Brain microvascular endothelial cell (primary cell): ENCODE measurements at regions not wholly inside any gene's neighbourhood (a gene's known extent, or its start where the extent isn't known, plus 50 kb on each side); places are given as distances from the start of the nearest gene placed in this dataset.
"Not testable (repeated sequence)": the region's sequence is repeated elsewhere in the genome, so short reads cannot be mapped to it uniquely, and the experiment has no call there.

Experiments used
- DNase-seq: peaks from one replicate; pipeline ENCODE4 v3.0.0-alpha.2; 2020
- H3K27ac ChIP-seq: fragments of 250-450 bp; sonication (Bioruptor Pico); 2 replicates; pipeline ENCODE4 v1.5.1; 2020; ENCODE audit warnings: mild to moderate bottlenecking, moderate library complexity
- H3K27me3 ChIP-seq: fragments of 250-450 bp; sonication (Bioruptor Pico); replicated peaks from 2 replicates; pipeline ENCODE4 v1.5.1; 2020; ENCODE audit warnings: mild to moderate bottlenecking
- H3K36me3 ChIP-seq: fragments of 250-450 bp; sonication (Bioruptor Pico); replicated peaks from 2 replicates; pipeline ENCODE4 v1.5.1; 2020; ENCODE audit warnings: mild to moderate bottlenecking
- H3K4me3 ChIP-seq: 2 replicates; pipeline ENCODE4 v1.5.1; 2011; ENCODE audit warnings: low read depth, mild to moderate bottlenecking, control low read depth, low read length, moderate library complexity
- in situ Hi-C: cut with HindIII; loops from 2 replicates; pipeline ENCODE4 v1.10.0; 2017; ENCODE audit warnings: low sequenced_read_pairs, low pct_ligation_motif_present
- TF ChIP-seq, protein P1 (sequence below): IDR thresholded peaks from 2 replicates; pipeline ENCODE4 v1.5.1; 2011; ENCODE audit warnings: low read depth, mild to moderate bottlenecking, moderate library complexity, low read length, control low read depth, inconsistent platforms; ENCODE audit errors: missing control alignments

DNA sequence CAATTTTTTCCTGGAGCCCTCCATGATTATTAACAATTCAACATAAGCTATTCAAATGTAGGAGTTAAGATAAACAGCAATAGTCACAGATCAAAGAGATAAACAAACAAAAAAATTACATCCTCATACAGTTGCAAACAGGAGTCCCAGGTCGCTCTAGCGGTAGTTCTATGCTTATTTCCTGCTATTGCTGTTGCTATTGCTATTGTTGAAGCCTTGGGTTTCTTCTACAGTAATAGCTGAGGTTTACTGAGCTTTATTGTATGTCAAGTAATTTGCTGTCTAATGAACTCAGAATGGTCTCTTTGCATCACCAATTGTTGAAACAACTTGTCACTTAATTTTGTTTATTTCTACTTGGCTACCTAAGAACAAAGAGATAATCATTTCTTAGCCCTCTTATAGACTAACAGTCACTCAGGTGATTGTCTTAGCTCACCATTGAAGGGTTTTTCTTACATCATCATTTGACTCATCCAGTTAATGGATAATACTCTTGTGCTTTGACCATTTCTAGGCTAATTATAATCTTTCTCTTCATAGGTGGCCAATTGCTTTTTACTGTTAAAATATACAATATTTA is 654.6 kb downstream of the MECOM start:
- in situ Hi-C loops = no loop called here
- TF ChIP-seq, protein P1, sequence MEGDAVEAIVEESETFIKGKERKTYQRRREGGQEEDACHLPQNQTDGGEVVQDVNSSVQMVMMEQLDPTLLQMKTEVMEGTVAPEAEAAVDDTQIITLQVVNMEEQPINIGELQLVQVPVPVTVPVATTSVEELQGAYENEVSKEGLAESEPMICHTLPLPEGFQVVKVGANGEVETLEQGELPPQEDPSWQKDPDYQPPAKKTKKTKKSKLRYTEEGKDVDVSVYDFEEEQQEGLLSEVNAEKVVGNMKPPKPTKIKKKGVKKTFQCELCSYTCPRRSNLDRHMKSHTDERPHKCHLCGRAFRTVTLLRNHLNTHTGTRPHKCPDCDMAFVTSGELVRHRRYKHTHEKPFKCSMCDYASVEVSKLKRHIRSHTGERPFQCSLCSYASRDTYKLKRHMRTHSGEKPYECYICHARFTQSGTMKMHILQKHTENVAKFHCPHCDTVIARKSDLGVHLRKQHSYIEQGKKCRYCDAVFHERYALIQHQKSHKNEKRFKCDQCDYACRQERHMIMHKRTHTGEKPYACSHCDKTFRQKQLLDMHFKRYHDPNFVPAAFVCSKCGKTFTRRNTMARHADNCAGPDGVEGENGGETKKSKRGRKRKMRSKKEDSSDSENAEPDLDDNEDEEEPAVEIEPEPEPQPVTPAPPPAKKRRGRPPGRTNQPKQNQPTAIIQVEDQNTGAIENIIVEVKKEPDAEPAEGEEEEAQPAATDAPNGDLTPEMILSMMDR = no peak
- no peak for DNase-seq

DNA sequence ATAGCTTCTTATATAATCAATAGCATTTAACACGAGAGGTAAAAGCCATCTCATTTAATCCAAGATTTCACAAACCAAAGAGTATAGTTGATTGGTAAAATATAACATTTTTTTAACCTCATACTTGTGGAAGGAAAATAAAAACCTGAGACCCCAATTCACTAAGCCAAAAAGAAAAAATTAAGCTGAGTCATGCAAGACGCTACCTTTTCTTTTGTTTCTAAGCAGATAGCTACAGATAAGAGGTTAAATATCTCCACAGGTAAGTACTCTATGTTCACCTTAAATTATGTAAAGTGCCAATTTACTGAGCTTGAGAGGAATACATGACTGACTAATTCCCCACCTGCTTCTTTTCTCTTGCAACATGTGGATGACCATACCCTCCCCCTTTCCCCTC is 656.4 kb downstream of the MECOM start:
- Histone ChIP-seq H3K36me3 (no peaks in the 10 kb centered on the region), H3K27me3 (no peaks in the 10 kb centered on the region), H3K27ac (no peak overlapping the region), H3K4me3 (no peak overlapping the region)
- TF ChIP-seq, protein P1 = no peak
- in situ Hi-C loops = no loop called here
- DNase-seq = no peak

More for the DNA sequence above, 654.6 kb downstream of the MECOM start:
- Histone ChIP-seq H3K36me3 (no peaks in the 10 kb centered on the region), H3K27me3 (no peaks in the 10 kb centered on the region), H3K4me3 (no peak overlapping the region), H3K27ac (no peak overlapping the region)

DNA sequence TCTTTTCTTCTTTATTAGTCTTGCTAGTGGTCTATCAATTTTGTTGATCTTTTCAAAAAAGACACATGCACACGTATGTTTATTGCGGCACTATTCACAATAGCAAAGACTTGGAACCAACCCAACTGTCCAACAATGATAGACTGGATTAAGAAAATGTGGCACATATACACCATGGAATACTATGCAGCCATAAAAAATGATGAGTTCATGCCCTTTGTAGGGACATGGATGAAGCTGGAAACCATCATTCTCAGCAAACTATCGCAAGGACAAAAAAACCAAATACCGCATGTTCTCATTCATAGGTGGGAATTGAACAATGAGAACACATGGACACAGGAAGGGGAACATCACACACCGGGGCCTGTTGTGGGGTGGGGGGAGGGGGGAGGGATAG is 657.1 kb downstream of the MECOM start:
- H3K27me3 ChIP-seq, H3K4me3 ChIP-seq, H3K36me3 ChIP-seq, H3K27ac ChIP-seq, in situ Hi-C loops, DNase-seq: not testable (repeated sequence)

DNA sequence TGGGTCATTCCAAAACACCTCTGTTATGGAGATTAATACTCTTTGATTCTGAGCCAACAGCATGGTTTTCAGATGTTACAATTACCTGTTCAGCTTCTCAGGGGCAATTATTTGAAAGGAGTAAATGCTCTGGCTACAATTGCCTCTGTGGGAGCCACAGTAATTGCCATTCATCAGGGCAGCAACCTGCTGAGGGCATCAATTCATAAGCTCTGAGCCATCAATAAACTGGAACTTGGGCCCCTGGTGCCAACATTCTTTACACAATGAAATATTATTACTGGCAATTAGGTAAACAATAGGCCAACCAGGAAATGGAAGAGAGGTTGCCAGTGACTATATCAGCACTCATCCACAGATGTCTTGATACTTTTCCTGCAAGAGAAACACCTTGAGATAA is 660.8 kb downstream of the MECOM start:
- H3K4me3 ChIP-seq = no peak overlapping the region
- no peaks in the 10 kb centered on the region for H3K27me3 ChIP-seq
- no peak for DNase-seq
- no peak overlapping the region for H3K27ac ChIP-seq
- no peaks in the 10 kb centered on the region for H3K36me3 ChIP-seq
- in situ Hi-C loops = no loop called here
- TF ChIP-seq, protein P1 = no peak

DNA sequence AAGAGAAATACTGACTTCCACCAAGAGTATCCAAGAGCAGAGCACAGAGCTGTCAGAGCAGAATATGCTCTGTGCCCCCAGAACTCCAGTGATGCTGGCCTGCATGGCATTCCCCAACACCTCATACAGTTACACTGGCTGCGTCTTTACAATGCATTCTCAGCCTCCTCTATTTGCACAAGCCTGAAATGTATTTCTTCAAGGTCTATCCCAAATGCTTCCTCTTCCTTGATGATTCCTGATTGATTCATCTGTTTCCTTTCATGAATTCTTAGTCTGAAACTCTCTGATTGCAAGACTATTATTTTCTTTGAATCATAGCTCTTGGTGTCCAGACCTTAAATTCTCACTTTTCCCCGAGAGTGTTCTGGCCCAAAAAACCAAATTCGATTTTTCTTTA is 664.7 kb downstream of the MECOM start:
- no peak overlapping the region for H3K4me3 ChIP-seq
- no peaks in the 10 kb centered on the region for H3K27me3 ChIP-seq
- H3K36me3 ChIP-seq = no peaks in the 10 kb centered on the region
- no peak overlapping the region for H3K27ac ChIP-seq
- TF ChIP-seq, protein P1 = no peak
- DNase-seq = no peak
- in situ Hi-C loops = no loop called here

DNA sequence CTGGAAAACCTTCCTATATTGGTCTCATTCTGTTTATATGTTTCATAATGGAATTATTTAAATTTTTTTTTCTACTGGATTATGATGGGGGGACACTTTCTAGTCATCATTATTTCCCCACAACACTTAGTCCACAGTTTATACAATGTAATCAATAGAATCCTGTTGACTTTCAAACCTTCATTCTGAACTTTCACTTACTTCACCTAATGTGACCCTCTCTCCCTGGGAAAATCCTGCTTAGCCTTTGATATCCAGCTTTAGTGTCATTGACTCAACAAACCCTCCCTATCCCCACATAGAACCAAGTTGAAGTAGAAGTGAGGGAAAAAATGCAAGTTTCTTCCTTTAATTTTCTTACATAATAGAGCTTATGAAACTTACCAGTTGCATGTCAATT is 666.0 kb downstream of the MECOM start:
- Histone ChIP-seq H3K27me3 (no peaks in the 10 kb centered on the region), H3K27ac (no peak overlapping the region), H3K4me3 (no peak overlapping the region), H3K36me3 (no peaks in the 10 kb centered on the region)
- no peak for DNase-seq
- in situ Hi-C loops = no loop called here
- TF ChIP-seq, protein P1 = no peak
